BLaER1 (cell line): ENCODE measurements at regions not wholly inside any gene's neighbourhood (a gene's known extent, or its start where the extent isn't known, plus 50 kb on each side); places are given as distances from the start of the nearest gene placed in this dataset.
"Not testable (repeated sequence)": the region's sequence is repeated elsewhere in the genome, so short reads cannot be mapped to it uniquely, and the experiment has no call there.

Source experiments
- H3K27ac ChIP-seq: shearing (Covaris generic); formaldehyde crosslinking; 2 replicates; pipeline ENCODE4 v1.8.1; 2022
- H3K27me3 ChIP-seq: shearing (Covaris generic); formaldehyde crosslinking; 2 replicates; pipeline ENCODE4 v1.8.1; 2022
- H3K36me3 ChIP-seq: shearing (Covaris generic); formaldehyde crosslinking; 2 replicates; pipeline ENCODE4 v1.8.1; 2022
- H3K4me1 ChIP-seq: shearing (Covaris generic); formaldehyde crosslinking; 2 replicates; pipeline ENCODE4 v1.8.1; 2022
- H3K4me2 ChIP-seq: shearing (Covaris generic); formaldehyde crosslinking; 2 replicates; pipeline ENCODE4 v1.8.1; 2022
- H3K4me3 ChIP-seq: shearing (Covaris generic); formaldehyde crosslinking; 2 replicates; pipeline ENCODE4 v1.8.1; 2022
- H3K9ac ChIP-seq: shearing (Covaris generic); formaldehyde crosslinking; 2 replicates; pipeline ENCODE4 v1.8.1; 2022
- H3K9me3 ChIP-seq: shearing (Covaris generic); formaldehyde crosslinking; 2 replicates; pipeline ENCODE4 v1.8.1; 2022
- H4K20me1 ChIP-seq: shearing (Covaris generic); formaldehyde crosslinking; 2 replicates; pipeline ENCODE4 v1.8.1; 2022
- Cebpa-rat ChIP-seq: shearing (Covaris generic); IDR thresholded peaks from 2 replicates; pipeline ENCODE4 v1.8.1; 2022

- Histone ChIP-seq H4K20me1 (no peaks in the 10 kb centered on the region), H3K4me3 (no peak overlapping the region), H3K9ac (no peak overlapping the region), H3K4me1 (peaks cover 20% of the 10 kb centered on the region), H3K4me2 (no peak overlapping the region), H3K9me3 (no peaks in the 10 kb centered on the region), H3K27me3 (no peaks in the 10 kb centered on the region), H3K27ac (no peak overlapping the region), H3K36me3 (no peaks in the 10 kb centered on the region)
- no peak for TF ChIP-seq Cebpa-rat
Observed at GRCh38 chr1:213452501-213452900, 401.5 kb downstream of the RPS6KC1 start.

- no peak overlapping the region for H3K4me2 ChIP-seq
- no peaks in the 10 kb centered on the region for H3K27me3 ChIP-seq
Observed at GRCh38 chr1:213457186-213457585, 406.1 kb downstream of the RPS6KC1 start.

GRCh38 chr1:213457733-213458132 is 406.7 kb downstream of the RPS6KC1 start:
- Histone ChIP-seq H4K20me1 (no peaks in the 10 kb centered on the region), H3K9me3 (no peaks in the 10 kb centered on the region), H3K27me3 (no peaks in the 10 kb centered on the region), H3K4me2 (no peak overlapping the region), H3K36me3 (no peaks in the 10 kb centered on the region), H3K4me3 (no peak overlapping the region), H3K9ac (no peak overlapping the region), H3K27ac (no peak overlapping the region), H3K4me1 (no peaks in the 10 kb centered on the region)
- no peak for TF ChIP-seq Cebpa-rat

More at GRCh38 chr1:213457186-213457585, 406.1 kb downstream of the RPS6KC1 start:
- H3K4me1 ChIP-seq: no peaks in the 10 kb centered on the region
- no peak overlapping the region for H3K9ac ChIP-seq
- no peaks in the 10 kb centered on the region for H4K20me1 ChIP-seq
- no peak overlapping the region for H3K4me3 ChIP-seq
- H3K27ac ChIP-seq: no peak overlapping the region
- H3K36me3 ChIP-seq: no peaks in the 10 kb centered on the region
- H3K9me3 ChIP-seq: no peaks in the 10 kb centered on the region
- TF ChIP-seq Cebpa-rat: no peak

GRCh38 chr1:213462374-213462773 is 411.3 kb downstream of the RPS6KC1 start:
- not testable (repeated sequence) for H3K4me3 ChIP-seq, H3K9ac ChIP-seq, H3K27me3 ChIP-seq, H3K27ac ChIP-seq, H3K36me3 ChIP-seq, H3K9me3 ChIP-seq, H3K4me1 ChIP-seq, H3K4me2 ChIP-seq, H4K20me1 ChIP-seq

- Histone ChIP-seq H3K4me2 (no peak overlapping the region), H4K20me1 (no peaks in the 10 kb centered on the region), H3K27ac (no peak overlapping the region), H3K9ac (no peak overlapping the region), H3K4me1 (no peaks in the 10 kb centered on the region), H3K36me3 (no peaks in the 10 kb centered on the region), H3K9me3 (no peaks in the 10 kb centered on the region), H3K27me3 (no peaks in the 10 kb centered on the region), H3K4me3 (no peak overlapping the region)
- no peak for TF ChIP-seq Cebpa-rat
Observed at GRCh38 chr1:213464786-213465460, 413.9 kb downstream of the RPS6KC1 start.

- no peak for TF ChIP-seq Cebpa-rat
- Histone ChIP-seq H3K9me3 (no peaks in the 10 kb centered on the region), H3K4me2 (no peak overlapping the region), H4K20me1 (no peaks in the 10 kb centered on the region), H3K27ac (no peak overlapping the region), H3K27me3 (no peaks in the 10 kb centered on the region), H3K36me3 (no peaks in the 10 kb centered on the region), H3K9ac (no peak overlapping the region), H3K4me1 (no peaks in the 10 kb centered on the region), H3K4me3 (no peak overlapping the region)
Observed at GRCh38 chr1:213466541-213466940, 415.5 kb downstream of the RPS6KC1 start.

- Histone ChIP-seq H3K4me2 (no peak overlapping the region), H3K27me3 (no peaks in the 10 kb centered on the region), H3K9me3 (no peaks in the 10 kb centered on the region), H3K4me3 (no peak overlapping the region), H3K27ac (no peak overlapping the region), H3K36me3 (no peaks in the 10 kb centered on the region), H4K20me1 (no peaks in the 10 kb centered on the region), H3K9ac (no peak overlapping the region), H3K4me1 (peaks cover 11% of the 10 kb centered on the region)
- no peak for TF ChIP-seq Cebpa-rat
Observed at GRCh38 chr1:213474054-213474453, 423.0 kb downstream of the RPS6KC1 start.

- Histone ChIP-seq H3K27ac (no peak overlapping the region), H4K20me1 (no peaks in the 10 kb centered on the region), H3K9ac (no peak overlapping the region)
Observed at GRCh38 chr1:213481395-213481794, 430.4 kb downstream of the RPS6KC1 start.

GRCh38 chr1:213484333-213484732 is 433.3 kb downstream of the RPS6KC1 start:
- no peak overlapping the region for H3K4me3 ChIP-seq
- H3K9me3 ChIP-seq: no peaks in the 10 kb centered on the region
- no peak overlapping the region for H3K4me2 ChIP-seq
- H3K27me3 ChIP-seq: no peaks in the 10 kb centered on the region
- H3K4me1 ChIP-seq: no peaks in the 10 kb centered on the region
- no peak for TF ChIP-seq Cebpa-rat
- H3K36me3 ChIP-seq: no peaks in the 10 kb centered on the region
- H3K9ac ChIP-seq: no peak overlapping the region
- no peak overlapping the region for H3K27ac ChIP-seq
- no peaks in the 10 kb centered on the region for H4K20me1 ChIP-seq

More at GRCh38 chr1:213481395-213481794, 430.4 kb downstream of the RPS6KC1 start:
- no peak overlapping the region for H3K4me3 ChIP-seq
- H3K9me3 ChIP-seq: no peaks in the 10 kb centered on the region
- H3K4me2 ChIP-seq: no peak overlapping the region
- peaks cover 2% of the 10 kb centered on the region; the same call in 1 of the 2 replicates for H3K4me1 ChIP-seq
- H3K27me3 ChIP-seq: no peaks in the 10 kb centered on the region
- no peak for TF ChIP-seq Cebpa-rat
- H3K36me3 ChIP-seq: no peaks in the 10 kb centered on the region

GRCh38 chr1:213484758-213485157 is 433.7 kb downstream of the RPS6KC1 start:
- Histone ChIP-seq H3K9ac (no peak overlapping the region), H4K20me1 (no peaks in the 10 kb centered on the region), H3K27me3 (no peaks in the 10 kb centered on the region), H3K27ac (no peak overlapping the region), H3K4me3 (no peak overlapping the region), H3K36me3 (no peaks in the 10 kb centered on the region), H3K9me3 (no peaks in the 10 kb centered on the region), H3K4me1 (no peaks in the 10 kb centered on the region), H3K4me2 (no peak overlapping the region)
- no peak for TF ChIP-seq Cebpa-rat

- Histone ChIP-seq H3K4me2 (no peak overlapping the region), H3K9ac (no peak overlapping the region), H3K4me3 (no peak overlapping the region), H3K27me3 (no peaks in the 10 kb centered on the region), H3K27ac (no peak overlapping the region), H3K36me3 (no peaks in the 10 kb centered on the region), H3K4me1 (no peaks in the 10 kb centered on the region), H4K20me1 (no peaks in the 10 kb centered on the region), H3K9me3 (no peaks in the 10 kb centered on the region)
- TF ChIP-seq Cebpa-rat: no peak
Observed at GRCh38 chr1:213486488-213486887, 435.4 kb downstream of the RPS6KC1 start.
